ENCODE measurements at regions not wholly inside any gene's neighbourhood (a gene's known extent, or its start where the extent isn't known, plus 50 kb on each side); places are given as distances from the start of the nearest gene placed in this dataset.

- TF ChIP-seq NR2C2 (CRISPR knock-in tag; IDR thresholded peaks at IDR 0.05) = no peak
- no peak for TF ChIP-seq TEAD1 (CRISPR knock-in tag; IDR thresholded peaks at IDR 0.05)
- TF ChIP-seq CTCF (IDR thresholded peaks at IDR 0.05) = no peak
- no peak for TF ChIP-seq USF1 (CRISPR knock-in tag; IDR thresholded peaks at IDR 0.05)
- TF ChIP-seq NR1H2 (CRISPR knock-in tag; IDR thresholded peaks at IDR 0.05) = no peak
- TF ChIP-seq JUN (CRISPR knock-in tag; IDR thresholded peaks at IDR 0.05) = no peak
- TF ChIP-seq JAZF1 (CRISPR knock-in tag; IDR thresholded peaks at IDR 0.05) = no peak
- no peak for TF ChIP-seq PRDM15 (CRISPR knock-in tag; IDR thresholded peaks at IDR 0.05)
- no peak for TF ChIP-seq ZNF416 (CRISPR knock-in tag; IDR thresholded peaks at IDR 0.05)
- TF ChIP-seq ZNF512 (CRISPR knock-in tag; IDR thresholded peaks at IDR 0.05; ENCODE audit: borderline replicate concordance) = no peak
Measured at GRCh38 chr5:155598552-155598951, 585.0 kb downstream of the KIF4B start.
